AG09309 (cell line): ENCODE measurements at regions not wholly inside any gene's neighbourhood (a gene's known extent, or its start where the extent isn't known, plus 50 kb on each side); places are given as distances from the start of the nearest gene placed in this dataset.

Source experiments
- DNase-seq: peaks from one replicate; pipeline ENCODE4 v3.0.0-alpha.2; 2010; ENCODE audit warnings: low read depth
- H3K4me3 ChIP-seq: 2 replicates; pipeline ENCODE4 v1.5.1; 2011; ENCODE audit warnings: mild to moderate bottlenecking, low read depth, low read length, moderate library complexity; ENCODE audit not compliant: control insufficient read depth
- CTCF ChIP-seq: IDR thresholded peaks from 2 replicates; pipeline ENCODE4 v1.5.1; 2011; ENCODE audit warnings: mild to moderate bottlenecking, low read depth, low read length, inconsistent platforms; ENCODE audit not compliant: insufficient read depth, control insufficient read depth; ENCODE audit errors: missing control alignments

- H3K4me3 ChIP-seq = no peak overlapping the region
- no peak for TF ChIP-seq CTCF
- peak; percentile 39 for DNase-seq
These were observed 149.5 kb downstream of the ANKRD60 start for GRCh38 chr20:58078741-58079522.

- DNase-seq = no peak
These were observed 151.2 kb downstream of the ANKRD60 start for GRCh38 chr20:58077282-58077681.

GRCh38 chr20:58076405-58076804 is 152.0 kb downstream of the ANKRD60 start:
- DNase-seq = no peak
- no peak overlapping the region for H3K4me3 ChIP-seq
- TF ChIP-seq CTCF = no peak

More at GRCh38 chr20:58077282-58077681, 151.2 kb downstream of the ANKRD60 start:
- no peak overlapping the region for H3K4me3 ChIP-seq
- TF ChIP-seq CTCF = no peak

- no peak for TF ChIP-seq CTCF
- DNase-seq = no peak
- H3K4me3 ChIP-seq = no peak overlapping the region
These were observed 152.7 kb downstream of the ANKRD60 start for GRCh38 chr20:58075586-58076345.

- peak; percentile 48 for DNase-seq
- H3K4me3 ChIP-seq = no peak overlapping the region
- TF ChIP-seq CTCF = no peak
These were observed 154.3 kb downstream of the ANKRD60 start for GRCh38 chr20:58073945-58074856.
